ENCODE measurements at regions not wholly inside any gene's neighbourhood (a gene's known extent, or its start where the extent isn't known, plus 50 kb on each side); places are given as distances from the start of the nearest gene placed in this dataset.

DNA sequence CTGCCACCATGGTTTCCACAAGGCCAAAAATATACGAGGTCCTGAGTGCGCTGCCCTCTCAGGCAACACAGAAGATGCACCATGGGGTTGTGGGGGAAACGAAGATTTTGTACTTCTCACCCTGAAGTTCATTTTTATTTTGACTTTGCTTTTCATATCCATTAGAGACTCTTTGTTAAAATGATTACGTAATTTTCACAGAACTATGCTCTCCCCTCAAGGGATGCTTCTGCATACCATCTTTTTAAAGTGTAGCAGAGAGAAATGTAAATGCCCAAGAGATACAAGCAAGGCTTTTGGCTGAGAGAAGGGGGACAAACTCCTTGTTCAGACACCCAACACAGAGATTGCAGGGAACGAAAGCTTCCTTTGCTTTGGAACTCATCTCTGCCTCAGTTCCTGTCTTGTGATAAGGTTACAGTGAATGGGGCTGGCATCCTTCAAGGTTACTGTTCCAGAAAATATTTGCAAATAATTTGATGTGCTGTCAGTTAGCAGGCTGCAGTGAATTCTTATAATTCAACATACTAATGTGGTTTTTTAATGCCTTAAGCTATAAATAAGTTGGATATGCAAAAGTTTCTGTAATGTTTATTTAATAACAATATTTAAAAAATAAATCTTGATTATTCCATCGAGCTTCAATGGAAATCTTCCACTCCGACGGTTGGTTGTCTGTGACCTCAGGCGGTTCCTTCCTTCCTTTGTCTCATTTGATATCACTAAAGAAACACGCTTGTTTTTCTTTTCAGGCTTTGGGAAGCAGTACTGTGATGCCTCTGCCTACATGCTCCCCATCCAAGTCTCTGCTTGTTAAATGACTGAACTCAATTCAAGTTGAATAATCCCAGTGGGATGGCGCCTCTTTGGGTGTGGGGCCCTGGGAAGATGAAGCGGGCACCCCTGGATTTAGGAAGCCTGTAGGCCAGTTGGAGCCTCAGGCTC, 209.3 kb upstream of the CTBP2 start:
- no peak for DNase-seq (ENCODE audit: extremely low spot score)
- TF ChIP-seq, protein P1, sequence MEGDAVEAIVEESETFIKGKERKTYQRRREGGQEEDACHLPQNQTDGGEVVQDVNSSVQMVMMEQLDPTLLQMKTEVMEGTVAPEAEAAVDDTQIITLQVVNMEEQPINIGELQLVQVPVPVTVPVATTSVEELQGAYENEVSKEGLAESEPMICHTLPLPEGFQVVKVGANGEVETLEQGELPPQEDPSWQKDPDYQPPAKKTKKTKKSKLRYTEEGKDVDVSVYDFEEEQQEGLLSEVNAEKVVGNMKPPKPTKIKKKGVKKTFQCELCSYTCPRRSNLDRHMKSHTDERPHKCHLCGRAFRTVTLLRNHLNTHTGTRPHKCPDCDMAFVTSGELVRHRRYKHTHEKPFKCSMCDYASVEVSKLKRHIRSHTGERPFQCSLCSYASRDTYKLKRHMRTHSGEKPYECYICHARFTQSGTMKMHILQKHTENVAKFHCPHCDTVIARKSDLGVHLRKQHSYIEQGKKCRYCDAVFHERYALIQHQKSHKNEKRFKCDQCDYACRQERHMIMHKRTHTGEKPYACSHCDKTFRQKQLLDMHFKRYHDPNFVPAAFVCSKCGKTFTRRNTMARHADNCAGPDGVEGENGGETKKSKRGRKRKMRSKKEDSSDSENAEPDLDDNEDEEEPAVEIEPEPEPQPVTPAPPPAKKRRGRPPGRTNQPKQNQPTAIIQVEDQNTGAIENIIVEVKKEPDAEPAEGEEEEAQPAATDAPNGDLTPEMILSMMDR (IDR thresholded peaks at IDR 0.05; ENCODE audit: control extremely low read depth, extremely low read depth, low read depth, missing control alignments) = no peak
- ChIA-PET POLR2A (no interaction called here), CTCF (no interaction called here)

DNA sequence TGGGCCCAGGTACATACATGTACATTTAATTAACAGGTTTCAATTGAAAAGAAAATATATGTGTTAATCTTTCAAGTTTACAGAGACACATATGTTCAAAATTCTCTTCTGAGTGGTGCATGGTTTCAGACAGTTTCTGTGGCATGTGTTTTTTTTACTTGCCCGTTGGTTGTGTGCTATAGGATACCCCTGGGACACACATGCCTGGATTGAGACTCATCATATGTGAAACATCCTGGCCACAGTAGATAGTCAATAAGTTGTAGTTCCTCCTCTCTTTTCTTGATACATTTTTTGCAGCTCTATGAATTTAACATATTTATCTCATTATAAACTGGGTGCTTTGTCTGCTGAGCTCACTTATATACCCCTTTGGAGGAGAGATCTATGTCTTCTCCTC, 207.8 kb upstream of the CTBP2 start:
- TF ChIP-seq, protein P1 (IDR thresholded peaks at IDR 0.05; ENCODE audit: control extremely low read depth, extremely low read depth, low read depth, missing control alignments) = no peak
- ChIA-PET POLR2A (no interaction called here), CTCF (interaction anchor here (1.1 kb wide), 1 partner anchor 10 kb away, joined by 6 read pairs; no protein-coding TSS in a partner anchor)
- DNase-seq (ENCODE audit: extremely low spot score) = no peak

DNA sequence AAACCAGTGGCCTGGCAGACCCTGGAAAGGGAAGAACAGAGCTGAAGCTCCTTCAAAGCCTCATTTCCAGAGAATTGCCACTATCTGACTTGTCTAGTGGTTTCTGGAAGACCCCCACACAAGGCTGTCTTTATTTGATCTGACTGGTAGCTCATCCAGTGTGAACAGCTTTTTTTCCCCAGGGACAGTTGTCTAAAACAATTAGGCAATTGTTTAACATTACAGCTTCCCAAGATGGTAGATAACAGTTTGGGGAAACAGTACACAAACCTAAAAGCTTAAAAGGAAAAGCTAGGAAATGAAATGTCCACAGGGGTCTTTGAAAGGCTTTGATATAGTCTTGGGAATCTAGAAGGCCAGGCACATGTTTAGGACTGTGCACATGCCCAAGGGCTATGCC, 203.4 kb upstream of the CTBP2 start:
- DNase-seq (ENCODE audit: extremely low spot score) = no peak
- POLR2A ChIA-PET = no interaction called here
- TF ChIP-seq, protein P1 (IDR thresholded peaks at IDR 0.05; ENCODE audit: control extremely low read depth, extremely low read depth, low read depth, missing control alignments) = no peak
- CTCF ChIA-PET = interaction anchor here (1.7 kb wide), 1 partner anchor 10 kb away, joined by 7 read pairs; no protein-coding TSS in a partner anchor

DNA sequence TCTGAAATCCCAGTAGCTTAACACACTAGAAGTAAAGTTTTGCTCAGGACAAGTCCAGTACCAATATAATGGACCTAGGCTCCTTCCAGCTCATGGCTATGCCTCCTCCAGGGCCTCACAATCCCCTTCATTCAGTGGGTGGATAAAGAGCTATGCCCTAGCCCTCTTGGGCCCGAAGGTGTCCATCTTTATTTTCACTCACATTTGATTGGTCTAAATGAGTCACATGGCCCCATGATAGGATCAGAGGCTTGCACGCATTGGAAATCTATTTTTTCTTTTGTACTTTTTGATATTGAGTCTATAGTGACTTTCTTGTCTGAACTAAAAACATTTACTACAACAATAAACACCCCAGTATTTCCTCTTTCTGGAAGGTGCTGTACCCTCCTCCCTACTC, 202.6 kb upstream of the CTBP2 start:
- TF ChIP-seq, protein P1 (IDR thresholded peaks at IDR 0.05; ENCODE audit: control extremely low read depth, extremely low read depth, low read depth, missing control alignments) = no peak
- no peak for DNase-seq (ENCODE audit: extremely low spot score)
- ChIA-PET POLR2A (no interaction called here), CTCF (interaction anchor here (1.1 kb wide), 1 partner anchor 14 kb away, joined by 3 read pairs; no protein-coding TSS in a partner anchor)

DNA sequence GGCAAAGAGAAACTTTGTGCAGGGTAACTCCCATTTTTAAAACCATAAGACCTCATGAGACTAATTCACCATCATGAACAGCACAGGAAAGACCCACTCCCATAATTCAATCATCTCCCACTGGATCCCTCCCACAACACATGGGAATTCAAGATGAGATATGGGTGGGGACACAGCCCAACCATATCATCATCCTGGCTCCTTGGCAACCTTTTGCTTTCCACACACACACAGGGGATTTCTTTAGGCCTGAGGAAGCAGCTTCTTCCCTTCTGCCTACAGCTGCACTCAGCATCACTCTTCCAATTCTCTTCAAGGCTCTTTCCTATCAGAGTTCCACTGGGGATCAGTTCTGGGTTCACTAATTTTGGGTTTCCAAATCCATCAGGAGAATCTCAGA, 199.0 kb upstream of the CTBP2 start:
- CTCF ChIA-PET = no interaction called here
- TF ChIP-seq, protein P1 (IDR thresholded peaks at IDR 0.05; ENCODE audit: control extremely low read depth, extremely low read depth, low read depth, missing control alignments) = no peak
- POLR2A ChIA-PET = no interaction called here
- DNase-seq (ENCODE audit: extremely low spot score) = no peak

DNA sequence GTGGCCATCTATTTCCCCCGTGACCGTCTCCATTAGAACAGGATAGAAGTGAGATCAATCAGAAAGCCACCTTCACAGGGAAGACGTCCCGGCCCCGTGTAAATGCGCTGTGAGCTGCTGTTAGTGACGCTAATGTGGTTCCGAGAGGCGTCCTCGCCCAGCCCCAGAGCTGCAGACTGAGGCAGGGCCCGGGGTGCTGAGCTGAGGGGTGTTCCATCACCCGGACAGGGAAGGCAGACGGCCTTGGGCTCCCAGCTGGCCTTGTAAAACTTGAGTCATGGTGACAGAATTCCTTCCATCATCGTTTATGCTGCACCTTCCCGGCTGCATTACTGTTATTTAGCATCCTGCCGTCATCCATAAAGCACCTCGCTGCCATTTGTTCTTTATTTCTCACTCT, 195.3 kb upstream of the CTBP2 start:
- TF ChIP-seq, protein P1 (IDR thresholded peaks at IDR 0.05; ENCODE audit: control extremely low read depth, extremely low read depth, low read depth, missing control alignments) = no peak
- ChIA-PET POLR2A (no interaction called here), CTCF (interaction anchor here (2.2 kb wide), 1 partner anchor 10 kb away, joined by 5 read pairs; no protein-coding TSS in a partner anchor)
- no peak for DNase-seq (ENCODE audit: extremely low spot score)

Data from GM10248 (cell line).